Stomach (tissue), 8 donors: ENCODE measurements at regions not wholly inside any gene's neighbourhood (a gene's known extent, or its start where the extent isn't known, plus 50 kb on each side); places are given as distances from the start of the nearest gene placed in this dataset.

Source experiments
- DNase-seq, 2 donors: peaks; one replicate each; pipeline versions ENCODE4 v3.0.0 to v3.0.0-alpha.2; 2013 to 2019
- H3K27ac ChIP-seq, 5 donors: fragments of 200-600 bp in 4 of 5; sonication (generic) in 4 of 5; one replicate each; pipeline ENCODE4 v1.5.1; 2013 to 2019; ENCODE audit warnings: mild to moderate bottlenecking in 1 of 5, moderate library complexity in 1 of 5
- H3K27me3 ChIP-seq, 3 donors: fragments of 200-600 bp; sonication (generic); one replicate each; pipeline ENCODE4 v1.5.1; 2017 to 2019; ENCODE audit warnings: mixed run types in 1 of 3
- H3K36me3 ChIP-seq, 4 donors: fragments of 200-600 bp; sonication (generic); 1 replicate in 3 of 4; 2 replicates in 1 of 4; pipeline ENCODE4 v1.5.1; 2016 to 2019
- H3K4me1 ChIP-seq, 4 donors: fragments of 200-600 bp; sonication (generic); one replicate each; pipeline ENCODE4 v1.5.1; 2016 to 2019
- H3K4me3 ChIP-seq, 4 donors: fragments of 200-600 bp; sonication (generic) in 3 of 4; one replicate each; pipeline ENCODE4 v1.5.1; 2016 to 2019; ENCODE audit warnings: mild to moderate bottlenecking in 1 of 4
- H3K9me3 ChIP-seq, 4 donors: fragments of 200-600 bp; sonication (generic); one replicate each; pipeline ENCODE4 v1.5.1; 2016 to 2019
- EP300 ChIP-seq: sonication (generic); formaldehyde crosslinking; IDR thresholded peaks from one replicate; pipeline ENCODE4 v1.6.1; 2017; ENCODE audit warnings: antibody characterized with exemption
- POLR2A ChIP-seq, 4 donors: fragments of 450-650 bp; IDR thresholded peaks; one replicate each; pipeline ENCODE4 v1.6.1; 2016; ENCODE audit warnings: antibody characterized with exemption in 4 of 4, control low read depth in 2 of 4, mild to moderate bottlenecking in 1 of 4, moderate library complexity in 1 of 4
- POLR2AphosphoS5 ChIP-seq, 3 donors: sonication (generic); formaldehyde crosslinking; IDR thresholded peaks; one replicate each; pipeline ENCODE4 v1.6.1; 2016; ENCODE audit warnings: antibody characterized with exemption in 3 of 3
- WGBS, 5 donors: extraction: QIAGEN DNeasy Blood & Tissue Kit in 3 of 5; methylation state at CpG; one replicate each; pipeline versions ENCODE4 v1.1.5 to v1.1.7; 2013 to 2018; 5-methylcytosine and 5-hydroxymethylcytosine counted together
- intact Hi-C: fragments of 100-400 bp; cut with DNase I; formaldehyde crosslinking; loops from one replicate; pipeline ENCODE4 v1.15.1; 2023; ENCODE audit warnings: low total_unique reads
- TF ChIP-seq, protein P1 (sequence below), 7 experiments: fragments of 450-650 bp in 4 of 7; fragments of 200-600 bp in 3 of 7; sonication (generic) in 3 of 7; IDR thresholded peaks; one replicate each; pipeline ENCODE4 v1.5.1; 2016 to 2019; ENCODE audit warnings: antibody characterized with exemption in 7 of 7, control low read depth in 2 of 7, mild to moderate bottlenecking in 1 of 7
- donor health status: healthy with polysubstance abuse.
- donor health status: Bipolar disorder and iron deficiency.
- donor health status: healthy.

DNA sequence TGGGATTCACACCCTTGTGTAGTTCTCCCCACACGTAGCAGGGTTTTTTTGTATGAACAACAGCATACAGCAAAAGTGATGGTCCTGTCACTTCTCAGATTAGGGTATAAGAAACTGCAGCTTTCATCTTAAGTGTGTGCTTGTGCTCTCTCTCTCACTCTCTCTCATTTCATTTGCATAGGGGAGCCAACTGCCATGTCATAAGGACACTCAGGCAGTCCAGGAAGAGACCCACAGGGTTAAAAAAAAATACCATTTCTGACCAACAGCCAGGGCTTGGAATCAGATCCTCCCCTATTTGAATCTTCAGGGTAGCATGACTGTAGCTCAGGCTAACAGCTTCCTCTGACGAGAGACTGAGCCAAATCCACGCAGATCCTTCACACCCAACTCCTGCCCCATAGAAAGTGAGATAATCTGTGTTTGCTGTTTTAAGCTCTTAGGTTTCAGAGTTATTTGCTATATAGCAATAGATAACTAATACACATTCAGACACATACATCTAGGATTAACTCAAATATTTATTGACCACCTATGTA, 331.2 kb downstream of the PAPSS1 start:
- no peaks in the 10 kb centered on the region for H3K9me3 ChIP-seq
- no peak overlapping the region for H3K27ac ChIP-seq
- intact Hi-C loops: no loop called here
- 26 to 59% (median 46%) methylated on average over 3 of the region's 3 CpGs for WGBS, 5 donors
- TF ChIP-seq, protein P1, sequence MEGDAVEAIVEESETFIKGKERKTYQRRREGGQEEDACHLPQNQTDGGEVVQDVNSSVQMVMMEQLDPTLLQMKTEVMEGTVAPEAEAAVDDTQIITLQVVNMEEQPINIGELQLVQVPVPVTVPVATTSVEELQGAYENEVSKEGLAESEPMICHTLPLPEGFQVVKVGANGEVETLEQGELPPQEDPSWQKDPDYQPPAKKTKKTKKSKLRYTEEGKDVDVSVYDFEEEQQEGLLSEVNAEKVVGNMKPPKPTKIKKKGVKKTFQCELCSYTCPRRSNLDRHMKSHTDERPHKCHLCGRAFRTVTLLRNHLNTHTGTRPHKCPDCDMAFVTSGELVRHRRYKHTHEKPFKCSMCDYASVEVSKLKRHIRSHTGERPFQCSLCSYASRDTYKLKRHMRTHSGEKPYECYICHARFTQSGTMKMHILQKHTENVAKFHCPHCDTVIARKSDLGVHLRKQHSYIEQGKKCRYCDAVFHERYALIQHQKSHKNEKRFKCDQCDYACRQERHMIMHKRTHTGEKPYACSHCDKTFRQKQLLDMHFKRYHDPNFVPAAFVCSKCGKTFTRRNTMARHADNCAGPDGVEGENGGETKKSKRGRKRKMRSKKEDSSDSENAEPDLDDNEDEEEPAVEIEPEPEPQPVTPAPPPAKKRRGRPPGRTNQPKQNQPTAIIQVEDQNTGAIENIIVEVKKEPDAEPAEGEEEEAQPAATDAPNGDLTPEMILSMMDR (IDR thresholded peaks at IDR 0.05): no peak
- TF ChIP-seq POLR2AphosphoS5 (IDR thresholded peaks at IDR 0.05) (no peak), EP300 (no peak), POLR2A (IDR thresholded peaks at IDR 0.05) (no peak)
- no peaks in the 10 kb centered on the region for H3K36me3 ChIP-seq
- H3K4me1 ChIP-seq: peaks cover 0 to 10% (median 3%) of the 10 kb centered on the region in 4 donors
- H3K27me3 ChIP-seq: no peaks in the 10 kb centered on the region
- H3K4me3 ChIP-seq: no peak overlapping the region
- no peak for DNase-seq

DNA sequence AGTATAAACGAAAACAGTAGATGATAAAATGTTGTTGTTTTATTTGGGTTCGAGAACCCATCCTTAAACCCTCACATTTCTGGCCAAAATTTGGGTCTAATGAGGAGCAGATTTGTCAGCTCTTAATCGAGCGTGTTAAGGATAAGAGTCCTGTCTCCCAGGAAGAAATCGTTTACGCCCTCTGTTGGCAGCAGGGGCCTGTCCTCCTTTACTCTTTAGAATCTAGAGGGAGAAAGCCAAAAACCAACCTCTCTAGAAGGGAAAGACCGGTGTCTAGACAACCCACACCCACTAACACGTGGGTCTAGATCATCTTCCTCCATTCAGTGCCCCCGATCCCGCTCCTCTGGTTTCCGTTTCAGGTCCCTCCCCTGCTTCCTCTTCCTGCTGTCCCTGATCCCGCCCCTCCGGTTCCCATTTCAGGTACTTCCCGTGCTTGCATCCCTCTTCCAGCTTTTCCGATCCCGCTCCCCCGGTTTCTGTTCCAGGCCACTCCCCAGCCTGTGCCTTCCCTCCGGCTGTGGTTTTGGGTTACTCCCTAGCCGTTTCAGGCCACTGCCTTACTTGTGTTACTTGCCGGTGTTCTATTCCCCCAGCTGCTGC, 339.1 kb downstream of the PAPSS1 start:
- no peak for DNase-seq
- TF ChIP-seq POLR2AphosphoS5 (IDR thresholded peaks at IDR 0.05) (no peak), POLR2A (IDR thresholded peaks at IDR 0.05) (no peak), EP300 (no peak)
- TF ChIP-seq, protein P1 (IDR thresholded peaks at IDR 0.05): no peak
- Histone ChIP-seq H3K27ac (no peak overlapping the region), H3K36me3 (no peaks in the 10 kb centered on the region), H3K4me1 (no peaks in the 10 kb centered on the region), H3K27me3 (no peaks in the 10 kb centered on the region), H3K4me3 (no peak overlapping the region), H3K9me3 (no peaks in the 10 kb centered on the region)
- WGBS, 5 donors: 89 to 93% (median 92%) methylated on average over 20 of the region's 20 CpGs
- intact Hi-C loops: no loop called here

DNA sequence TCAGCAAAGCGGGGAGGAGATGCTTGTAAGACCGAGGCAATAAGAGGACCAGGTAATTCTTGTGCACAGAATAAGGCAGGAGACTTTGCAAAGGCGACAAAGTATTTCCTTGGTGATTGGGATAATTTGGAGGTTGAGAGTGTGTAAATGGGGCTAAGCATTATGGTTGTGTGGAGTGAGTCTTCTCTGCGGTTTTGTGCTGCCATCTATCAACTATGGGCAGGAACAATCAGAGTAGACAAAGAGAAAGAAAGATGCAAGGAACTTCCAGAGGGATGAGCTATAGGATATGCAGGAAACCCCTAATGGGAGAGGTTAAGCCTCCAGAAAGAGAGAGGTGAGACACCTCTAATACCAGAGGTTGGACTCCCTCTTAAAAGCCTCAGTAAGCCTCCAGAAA, 339.8 kb downstream of the PAPSS1 start:
- no peak for DNase-seq
- intact Hi-C loops: no loop called here
- Histone ChIP-seq H3K36me3 (no peaks in the 10 kb centered on the region), H3K9me3 (no peaks in the 10 kb centered on the region), H3K27ac (no peak overlapping the region), H3K4me1 (no peaks in the 10 kb centered on the region), H3K4me3 (no peak overlapping the region), H3K27me3 (no peaks in the 10 kb centered on the region)
- 87 to 91% (median 90%) methylated on average over 4 of the region's 4 CpGs for WGBS, 5 donors
- TF ChIP-seq, protein P1 (IDR thresholded peaks at IDR 0.05): no peak
- no peak for TF ChIP-seq POLR2A (IDR thresholded peaks at IDR 0.05)
- no peak for TF ChIP-seq EP300
- no peak for TF ChIP-seq POLR2AphosphoS5 (IDR thresholded peaks at IDR 0.05)

DNA sequence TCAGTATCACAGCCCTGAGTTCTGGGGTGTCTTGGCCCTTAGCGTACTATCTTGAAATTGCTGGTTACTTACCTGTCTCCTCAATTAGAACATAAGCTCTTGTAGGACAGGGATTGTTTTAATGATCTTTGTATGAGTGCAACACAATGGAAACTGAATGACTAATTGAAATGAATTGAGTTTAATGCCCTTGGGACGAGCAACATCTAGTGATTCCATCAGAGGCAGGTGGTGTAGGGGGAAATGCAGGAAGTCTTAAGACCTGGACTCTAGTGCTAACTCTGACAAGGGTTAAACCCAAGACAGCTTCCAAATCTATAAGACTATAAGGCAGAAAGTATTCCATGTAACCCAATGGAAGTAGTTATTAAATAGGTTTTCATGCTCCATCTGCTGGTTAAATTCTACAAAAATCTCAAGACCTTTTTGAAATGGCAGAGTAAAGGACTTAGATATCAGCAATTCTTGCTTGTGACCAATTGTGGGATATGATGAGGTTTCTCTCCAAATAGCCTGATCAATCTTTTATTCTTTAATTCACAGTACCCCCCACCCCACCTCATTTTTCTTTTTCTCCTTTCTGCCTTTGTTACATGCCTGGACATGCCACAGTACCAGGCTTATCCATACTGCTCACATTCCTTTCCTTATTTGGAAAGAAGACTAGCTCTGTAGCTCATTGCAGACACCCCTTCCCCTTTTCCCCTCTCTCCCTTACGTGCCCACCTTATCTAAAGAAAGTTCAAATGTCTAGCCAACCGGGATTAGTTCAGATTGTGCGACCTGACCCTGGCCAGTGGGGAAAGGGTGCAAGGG, 340.8 kb downstream of the PAPSS1 start:
- WGBS, 5 donors: 53 to 73% (median 55%) methylated on average over 5 of the region's 5 CpGs
- Histone ChIP-seq H3K4me1 (no peaks in the 10 kb centered on the region), H3K4me3 (no peak overlapping the region), H3K36me3 (no peaks in the 10 kb centered on the region), H3K27me3 (no peaks in the 10 kb centered on the region), H3K27ac (no peak overlapping the region), H3K9me3 (no peaks in the 10 kb centered on the region)
- intact Hi-C loops: no loop called here
- TF ChIP-seq EP300: no peak
- TF ChIP-seq POLR2AphosphoS5 (IDR thresholded peaks at IDR 0.05): no peak
- TF ChIP-seq POLR2A (IDR thresholded peaks at IDR 0.05): no peak
- TF ChIP-seq, protein P1 (IDR thresholded peaks at IDR 0.05): no peak
- DNase-seq: peak in 1 of 2 donors; percentile 10
